H1 (cell line): ENCODE measurements at regions not wholly inside any gene's neighbourhood (a gene's known extent, or its start where the extent isn't known, plus 50 kb on each side); places are given as distances from the start of the nearest gene placed in this dataset.

Experiments
- CTCF ChIA-PET: fragments of 300-600 bp; sonication (Branson Sonifier 250); formaldehyde crosslinking; loops from one replicate; lab custom pipeline; 2021; ENCODE audit not compliant: partially characterized antibody; lab: Charles Lee
- POLR2A ChIA-PET: fragments of 300-600 bp; sonication (Branson Sonifier 250); formaldehyde crosslinking; loops from one replicate; lab custom pipeline; 2021; ENCODE audit warnings: inconsistent platforms; ENCODE audit not compliant: partially characterized antibody; lab: Charles Lee
- DNase-seq, 2 experiments: peaks; one replicate each; pipeline versions ENCODE4 v3.0.0 to v3.0.0-alpha.2; 2010 to 2022; ENCODE audit warnings: low spot score in 2 of 2, low read depth in 1 of 2, mixed read lengths in 1 of 2
- FAIRE-seq: peaks from 2 replicates; lab custom pipeline; 2011; peaks lifted over from hg19 to GRCh38; lab: Jason Lieb, UNC
- H2AFZ ChIP-seq: 2 replicates; pipeline ENCODE4 v1.8.1; 2012; ENCODE audit warnings: low read length, inconsistent platforms
- H2AK5ac ChIP-seq: 2 replicates; pipeline ENCODE4 v1.6.1; 2013; ENCODE audit warnings: low read depth, low read length
- H2BK120ac ChIP-seq: replicated peaks from 2 replicates; pipeline ENCODE3; 2013; ENCODE audit warnings: low read depth, low read length, inconsistent platforms
- H2BK12ac ChIP-seq: 2 replicates; pipeline ENCODE4 v1.6.1; 2013; ENCODE audit warnings: low read depth, low read length
- H2BK15ac ChIP-seq: 2 replicates; pipeline ENCODE4 v1.6.1; 2013; ENCODE audit warnings: low read length
- H2BK20ac ChIP-seq: 2 replicates; pipeline ENCODE4 v1.6.1; 2013; ENCODE audit warnings: low read length
- H2BK5ac ChIP-seq: 2 replicates; pipeline ENCODE4 v1.6.1; 2013; ENCODE audit warnings: low read depth, low read length
- H3K14ac ChIP-seq: 2 replicates; pipeline ENCODE4 v1.6.1; 2013; ENCODE audit warnings: inconsistent platforms; ENCODE audit not compliant: insufficient read length
- H3K18ac ChIP-seq: 2 replicates; pipeline ENCODE4 v1.6.1; 2013; ENCODE audit warnings: low read length; ENCODE audit errors: extremely low read depth
- H3K23ac ChIP-seq: 2 replicates; pipeline ENCODE4 v1.6.1; 2013; ENCODE audit warnings: inconsistent platforms; ENCODE audit not compliant: insufficient read length
- H3K23me2 ChIP-seq: 2 replicates; pipeline ENCODE4 v1.6.1; 2013; ENCODE audit warnings: low read depth, low read length
- H3K27ac ChIP-seq: 2 replicates; pipeline ENCODE4 v1.6.1; 2011; ENCODE audit warnings: low read depth, low read length, inconsistent platforms
- H3K27me3 ChIP-seq, 4 experiments: replicated peaks in 1 of 4; 1 replicate in 1 of 4; 2 replicates in 3 of 4; pipeline versions ENCODE4 v1.6.1 to v1.8.1; 2011 to 2013; ENCODE audit warnings: low read length in 3 of 4, mild to moderate bottlenecking in 3 of 4, inconsistent platforms in 2 of 4, mixed read lengths in 2 of 4, moderate library complexity in 1 of 4; ENCODE audit not compliant: control insufficient read depth in 3 of 4, insufficient read depth in 3 of 4; ENCODE audit errors: extremely low read depth in 1 of 4
- H3K36me3 ChIP-seq, 4 experiments: 2 replicates each; pipeline versions ENCODE4 v1.6.1 to v1.8.1; 2011 to 2013; ENCODE audit warnings: mild to moderate bottlenecking in 4 of 4, low read length in 3 of 4, moderate library complexity in 2 of 4, control low read depth in 1 of 4, inconsistent platforms in 1 of 4; ENCODE audit not compliant: insufficient read depth in 4 of 4, control insufficient read depth in 2 of 4
- H3K4ac ChIP-seq: replicated peaks from 2 replicates; pipeline ENCODE3; 2013; ENCODE audit warnings: low read length, low read depth, mixed read lengths, inconsistent platforms; ENCODE audit not compliant: insufficient read length
- H3K4me1 ChIP-seq, 4 experiments: replicated peaks in 1 of 4; 1 replicate in 1 of 4; 2 replicates in 3 of 4; pipeline versions ENCODE4 v1.6.1 to v1.8.1; 2011 to 2013; ENCODE audit warnings: low read length in 3 of 4, inconsistent platforms in 2 of 4, mixed read lengths in 1 of 4; ENCODE audit not compliant: insufficient read depth in 4 of 4, control insufficient read depth in 3 of 4
- H3K4me2 ChIP-seq, 2 experiments: 2 replicates each; pipeline versions ENCODE4 v1.6.1 to v1.8.1; 2011 to 2013; ENCODE audit warnings: low read depth in 2 of 2, low read length in 2 of 2, control low read depth in 1 of 2, inconsistent platforms in 1 of 2, mild to moderate bottlenecking in 1 of 2; ENCODE audit not compliant: insufficient read depth in 1 of 2
- H3K4me3 ChIP-seq, 4 experiments: fragments of 200-600, 300-600 bp in 1 of 4; sonication (generic), shearing (Covaris generic), sonication (Bioruptor Twin) in 1 of 4; 2 replicates each; pipeline versions ENCODE4 v1.5.1 to v1.8.1; 2011 to 2016; ENCODE audit warnings: low read length in 4 of 4, low read depth in 3 of 4, control low read depth in 2 of 4, inconsistent platforms in 2 of 4, mild to moderate bottlenecking in 2 of 4, mixed read lengths in 1 of 4, moderate library complexity in 1 of 4; ENCODE audit not compliant: insufficient read depth in 2 of 4; ENCODE audit errors: extremely low read depth in 1 of 4
- H3K56ac ChIP-seq: replicated peaks from 2 replicates; pipeline ENCODE3; 2013; ENCODE audit warnings: low read depth, mild to moderate bottlenecking, mixed read lengths, low read length, inconsistent platforms; ENCODE audit not compliant: insufficient read length
- H3K79me1 ChIP-seq: 2 replicates; pipeline ENCODE4 v1.6.1; 2013; ENCODE audit warnings: low read depth, low read length, control low read depth
- H3K79me2 ChIP-seq, 2 experiments: 2 replicates each; pipeline versions ENCODE4 v1.6.1 to v1.8.1; 2012 to 2013; ENCODE audit warnings: low read length in 2 of 2, mild to moderate bottlenecking in 2 of 2, inconsistent platforms in 1 of 2; ENCODE audit not compliant: insufficient read depth in 2 of 2, control insufficient read depth in 1 of 2
- H3K9ac ChIP-seq, 4 experiments: replicated peaks in 1 of 4; 1 replicate in 1 of 4; 2 replicates in 3 of 4; pipeline versions ENCODE4 v1.6.1 to v1.8.1; 2011 to 2013; ENCODE audit warnings: low read depth in 3 of 4, low read length in 3 of 4, control low read depth in 2 of 4, mild to moderate bottlenecking in 2 of 4, moderate library complexity in 2 of 4, inconsistent platforms in 1 of 4; ENCODE audit errors: extremely low read depth in 1 of 4
- H3K9me3 ChIP-seq, 2 experiments: 2 replicates each; pipeline versions ENCODE4 v1.6.1 to v1.8.1; 2012 to 2013; ENCODE audit warnings: mild to moderate bottlenecking in 2 of 2, moderate library complexity in 2 of 2, control low read depth in 1 of 2, inconsistent platforms in 1 of 2, low read depth in 1 of 2, low read length in 1 of 2, mixed read lengths in 1 of 2; ENCODE audit not compliant: insufficient read depth in 2 of 2
- H4K20me1 ChIP-seq, 2 experiments: replicated peaks in 1 of 2; 2 replicates each; pipeline versions ENCODE3 to v1.8.1; 2011 to 2013; ENCODE audit warnings: inconsistent platforms in 2 of 2, low read length in 2 of 2, mild to moderate bottlenecking in 1 of 2; ENCODE audit not compliant: insufficient read depth in 2 of 2, control insufficient read depth in 1 of 2
- H4K5ac ChIP-seq: 2 replicates; pipeline ENCODE4 v1.6.1; 2013; ENCODE audit warnings: low read length, low read depth, mixed read lengths, inconsistent platforms; ENCODE audit not compliant: insufficient read length
- H4K8ac ChIP-seq: 2 replicates; pipeline ENCODE4 v1.8.0; 2013; ENCODE audit warnings: mild to moderate bottlenecking, moderate library complexity, low read length, inconsistent platforms; ENCODE audit not compliant: insufficient read depth; ENCODE audit errors: extremely low read depth
- H4K91ac ChIP-seq: replicated peaks from 2 replicates; pipeline ENCODE3; 2013; ENCODE audit warnings: low read length, mixed read lengths, inconsistent platforms; ENCODE audit not compliant: insufficient read length
- E2F6 ChIP-seq: IDR thresholded peaks from 2 replicates; pipeline ENCODE4 v1.6.1; 2012; ENCODE audit warnings: inconsistent platforms
- KDM5A ChIP-seq: fragments of 200-600 bp; IDR thresholded peaks from 2 replicates; pipeline ENCODE4 v1.7.1; 2012; ENCODE audit warnings: mild to moderate bottlenecking, low read length, inconsistent platforms, mixed read lengths
- POLR2A ChIP-seq, 2 experiments: IDR thresholded peaks; 1 replicate in 1 of 2; 2 replicates in 1 of 2; pipeline ENCODE4 v1.6.1; 2011; ENCODE audit warnings: low read depth in 2 of 2, low read length in 2 of 2, mild to moderate bottlenecking in 2 of 2; ENCODE audit errors: control extremely low read depth in 1 of 2
- SIN3A ChIP-seq, 2 experiments: IDR thresholded peaks in 1 of 2; conservative IDR thresholded peaks in 1 of 2; 2 replicates each; pipeline ENCODE4 v1.6.1; 2011 to 2012; ENCODE audit warnings: low read length in 2 of 2, improper control_type of control experiment in 1 of 2, low read depth in 1 of 2, mild to moderate bottlenecking in 1 of 2
- SIX5 ChIP-seq: IDR thresholded peaks from 2 replicates; pipeline ENCODE4 v1.6.1; 2011; ENCODE audit warnings: mild to moderate bottlenecking, low read depth, low read length
- TBP ChIP-seq: IDR thresholded peaks from 2 replicates; pipeline ENCODE4 v1.6.1; 2011; ENCODE audit warnings: low read depth, low read length, improper control_type of control experiment
- WGBS, 2 experiments: shearing (Covaris generic) in 1 of 2; methylation state at CpG; one replicate each; pipeline versions ENCODE4 v1.1.6 to v1.1.7; 2013 to 2015; ENCODE audit warnings: low lambda C conversion rate in 2 of 2, mixed read lengths in 2 of 2, inconsistent platforms in 1 of 2, low coverage in 1 of 2, missing lambda C conversion rate in 1 of 2; ENCODE audit not compliant: insufficient replicate concordance in 2 of 2, insufficient coverage in 1 of 2, insufficient read length in 1 of 2; ENCODE audit errors: extremely low coverage in 1 of 2, missing lambda C conversion rate in 1 of 2; 5-methylcytosine and 5-hydroxymethylcytosine counted together

- DNase-seq, result no peak
- FAIRE-seq, result no peak
- H3K4me2 ChIP-seq, result no peak overlapping the region
- no peak overlapping the region for H4K5ac ChIP-seq
- H2BK12ac ChIP-seq, result no peak overlapping the region
- H2AFZ ChIP-seq, result no peak overlapping the region
- TF ChIP-seq E2F6 (no peak), POLR2A (IDR thresholded peaks at IDR 0.05; ENCODE audit: control extremely low read depth in 1 of 2, low read depth in 2 of 2, low read length in 2 of 2) (no peak), KDM5A (no peak), SIX5 (no peak), SIN3A (conservative IDR thresholded peaks at IDR 0.05 in 1 of 2, IDR thresholded peaks at IDR 0.05 in 1 of 2; ENCODE audit: low read depth in 1 of 2, low read length in 2 of 2) (no peak), TBP (no peak)
- peaks cover 8% of the 10 kb centered on the region; the same call in 1 of the 2 replicates for H3K23me2 ChIP-seq
- H2AK5ac ChIP-seq, result no peak overlapping the region
- no peak overlapping the region for H3K14ac ChIP-seq
- WGBS, 2 experiments, result 84% methylated on average over 7 of the region's 7 CpGs; no CpG with 5 or more reads in 1 of the 2 experiments
- H3K79me2 ChIP-seq, result no peaks in the 10 kb centered on the region
- no peak overlapping the region for H2BK20ac ChIP-seq
- no peak overlapping the region for H4K8ac ChIP-seq
- H3K4me3 ChIP-seq, result no peak overlapping the region
- H3K4ac ChIP-seq, result no peak overlapping the region
- H3K9ac ChIP-seq, result no peak overlapping the region
- no peak overlapping the region for H2BK15ac ChIP-seq
- no peak overlapping the region for H3K56ac ChIP-seq
- POLR2A ChIA-PET, result no interaction called here
- H2BK120ac ChIP-seq, result no peak overlapping the region
- H3K9me3 ChIP-seq, result peaks cover 0 to 5% of the 10 kb centered on the region in 2 experiments; a peak in 1 of 4 replicates
- CTCF ChIA-PET, result no interaction called here
- no peak overlapping the region for H3K23ac ChIP-seq
- no peaks in the 10 kb centered on the region for H3K79me1 ChIP-seq
- peaks cover 8 to 37% (median 33%) of the 10 kb centered on the region in 4 experiments for H3K27me3 ChIP-seq
- no peak overlapping the region for H4K91ac ChIP-seq
- H3K36me3 ChIP-seq, result no peaks in the 10 kb centered on the region
- H3K27ac ChIP-seq, result no peak overlapping the region
- peaks cover 0 to 2% of the 10 kb centered on the region in 2 experiments for H4K20me1 ChIP-seq
- peaks cover 2 to 7% (median 5%) of the 10 kb centered on the region in 4 experiments; a peak in 6 of 7 replicates for H3K4me1 ChIP-seq
- no peak overlapping the region for H2BK5ac ChIP-seq
- no peak overlapping the region for H3K18ac ChIP-seq
These were observed 213.7 kb downstream of the GXYLT1 start for GRCh38 chr12:41930866-41931437.
